HEK293T (cell line): ENCODE measurements at regions not wholly inside any gene's neighbourhood (a gene's known extent, or its start where the extent isn't known, plus 50 kb on each side); places are given as distances from the start of the nearest gene placed in this dataset.
"Not testable (repeated sequence)": the region's sequence is repeated elsewhere in the genome, so short reads cannot be mapped to it uniquely, and the experiment has no call there.

Experiments
- CTCF ChIA-PET: fragments of 350-600 bp; formaldehyde crosslinking; extraction: SDS; loops from one replicate; lab custom pipeline; 2021; ENCODE audit warnings: antibody characterized with exemption, inconsistent platforms; lab: Yijun Ruan, JAX
- POLR2A ChIA-PET: fragments of 350-600 bp; formaldehyde crosslinking; extraction: SDS; loops from one replicate; lab custom pipeline; 2020; ENCODE audit warnings: antibody characterized with exemption, inconsistent platforms; lab: Yijun Ruan, JAX
- DNase-seq: peaks from one replicate; pipeline ENCODE4 v3.0.0; 2012; ENCODE audit warnings: mixed read lengths; ENCODE audit errors: extremely low spot score
- ARNT ChIP-seq: fragments of 450-650 bp; IDR thresholded peaks from 2 replicates; pipeline ENCODE4 v1.6.1; 2017; ENCODE audit warnings: mild to moderate bottlenecking
- BHLHE40 ChIP-seq: fragments of 450-650 bp; IDR thresholded peaks from 2 replicates; pipeline ENCODE4 v1.6.1; 2016; ENCODE audit warnings: mild to moderate bottlenecking, moderate library complexity, borderline replicate concordance
- CTBP1 ChIP-seq: fragments of 450-650 bp; IDR thresholded peaks from 2 replicates; pipeline ENCODE4 v1.6.1; 2016; ENCODE audit warnings: borderline replicate concordance
- ELF4 ChIP-seq: fragments of 450-650 bp; IDR thresholded peaks from 2 replicates; pipeline ENCODE4 v1.6.1; 2017; ENCODE audit warnings: antibody characterized with exemption
- FOXA1 ChIP-seq: fragments of 450-650 bp; IDR thresholded peaks from 2 replicates; pipeline ENCODE4 v1.6.1; 2016; ENCODE audit warnings: mild to moderate bottlenecking
- FOXK2 ChIP-seq: fragments of 450-650 bp; IDR thresholded peaks from 2 replicates; pipeline ENCODE4 v1.6.1; 2016; ENCODE audit warnings: mild to moderate bottlenecking
- HDGF ChIP-seq: fragments of 450-650 bp; IDR thresholded peaks from 2 replicates; pipeline ENCODE4 v1.6.1; 2017; ENCODE audit warnings: antibody characterized with exemption, borderline replicate concordance
- L3MBTL2 ChIP-seq: fragments of 450-650 bp; conservative IDR thresholded peaks from 2 replicates; pipeline ENCODE4 v1.6.1; 2016; ENCODE audit warnings: mild to moderate bottlenecking
- LEF1 ChIP-seq: fragments of 450-650 bp; IDR thresholded peaks from 2 replicates; pipeline ENCODE4 v1.6.1; 2017; ENCODE audit warnings: mild to moderate bottlenecking, borderline replicate concordance
- NFRKB ChIP-seq: fragments of 450-650 bp; IDR thresholded peaks from 2 replicates; pipeline ENCODE4 v1.6.1; 2016; ENCODE audit warnings: mild to moderate bottlenecking, moderate library complexity
- SP1 ChIP-seq: fragments of 450-650 bp; IDR thresholded peaks from 2 replicates; pipeline ENCODE4 v1.6.1; 2017
- SUZ12 ChIP-seq: fragments of 450-650 bp; IDR thresholded peaks from 2 replicates; pipeline ENCODE4 v1.6.1; 2016; ENCODE audit warnings: mild to moderate bottlenecking
- TARDBP ChIP-seq: fragments of 450-650 bp; IDR thresholded peaks from 2 replicates; pipeline ENCODE4 v1.6.1; 2016
- ZNF384 ChIP-seq: fragments of 450-650 bp; IDR thresholded peaks from 2 replicates; pipeline ENCODE4 v1.6.1; 2016
- TF ChIP-seq, protein P1 (sequence below): fragments of 450-650 bp; IDR thresholded peaks from 2 replicates; pipeline ENCODE4 v1.6.1; 2016

GRCh38 chr6:158892266-158892665 lies 73.1 kb upstream of the EZR start:
- no peak for DNase-seq
- ChIA-PET CTCF (no interaction called here), POLR2A (no interaction called here)
- no peak for TF ChIP-seq CTBP1
- no peak for TF ChIP-seq SUZ12
- TF ChIP-seq, protein P1, sequence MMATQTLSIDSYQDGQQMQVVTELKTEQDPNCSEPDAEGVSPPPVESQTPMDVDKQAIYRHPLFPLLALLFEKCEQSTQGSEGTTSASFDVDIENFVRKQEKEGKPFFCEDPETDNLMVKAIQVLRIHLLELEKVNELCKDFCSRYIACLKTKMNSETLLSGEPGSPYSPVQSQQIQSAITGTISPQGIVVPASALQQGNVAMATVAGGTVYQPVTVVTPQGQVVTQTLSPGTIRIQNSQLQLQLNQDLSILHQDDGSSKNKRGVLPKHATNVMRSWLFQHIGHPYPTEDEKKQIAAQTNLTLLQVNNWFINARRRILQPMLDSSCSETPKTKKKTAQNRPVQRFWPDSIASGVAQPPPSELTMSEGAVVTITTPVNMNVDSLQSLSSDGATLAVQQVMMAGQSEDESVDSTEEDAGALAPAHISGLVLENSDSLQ, result no peak

DNA sequence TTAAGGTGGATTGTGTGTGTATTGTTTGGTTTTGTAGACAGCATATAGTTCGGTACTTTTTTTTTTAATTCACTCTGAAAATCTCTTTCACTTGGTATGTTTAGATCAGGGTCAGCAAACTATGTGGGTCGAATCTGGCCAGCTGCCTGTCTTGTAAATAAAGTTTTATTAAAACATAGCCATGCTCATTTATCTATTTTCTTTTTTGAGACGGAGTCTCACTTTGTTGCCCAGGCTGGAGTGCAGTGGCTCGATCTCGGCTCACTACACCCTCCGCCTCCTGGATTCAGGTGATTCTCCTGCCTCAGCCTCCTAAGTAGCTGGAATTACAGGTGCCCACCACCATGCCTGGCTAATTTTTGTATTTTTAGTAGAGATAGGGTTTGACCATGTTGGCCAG lies 72.4 kb upstream of the EZR start:
- DNase-seq, CTCF ChIA-PET: not testable (repeated sequence)
- POLR2A ChIA-PET, result interaction anchor here (0.7 kb wide), 1 partner anchor 116 kb away, joined by 3 read pairs; no protein-coding TSS in a partner anchor

DNA sequence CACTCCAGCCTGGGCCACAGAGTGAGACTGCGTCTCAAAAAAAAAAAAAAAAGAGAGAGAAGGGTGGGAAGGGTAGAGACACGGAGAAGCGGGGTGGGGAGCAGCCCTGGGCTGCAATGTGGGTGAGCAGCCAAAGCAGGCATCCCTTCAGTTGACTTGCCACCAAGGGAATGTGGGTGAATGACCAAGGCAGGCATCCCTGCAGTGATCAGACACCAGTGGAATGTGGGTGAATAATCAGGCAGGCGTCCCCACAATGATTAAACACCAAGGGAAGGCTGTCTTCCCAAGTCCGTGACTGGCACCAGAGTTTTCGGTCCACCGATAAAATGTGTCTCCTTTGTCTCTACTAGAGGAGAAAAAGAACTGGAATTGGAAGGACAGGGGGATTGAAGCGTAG lies 69.0 kb upstream of the EZR start:
- DNase-seq, CTCF ChIA-PET, POLR2A ChIA-PET: not testable (repeated sequence)

DNA sequence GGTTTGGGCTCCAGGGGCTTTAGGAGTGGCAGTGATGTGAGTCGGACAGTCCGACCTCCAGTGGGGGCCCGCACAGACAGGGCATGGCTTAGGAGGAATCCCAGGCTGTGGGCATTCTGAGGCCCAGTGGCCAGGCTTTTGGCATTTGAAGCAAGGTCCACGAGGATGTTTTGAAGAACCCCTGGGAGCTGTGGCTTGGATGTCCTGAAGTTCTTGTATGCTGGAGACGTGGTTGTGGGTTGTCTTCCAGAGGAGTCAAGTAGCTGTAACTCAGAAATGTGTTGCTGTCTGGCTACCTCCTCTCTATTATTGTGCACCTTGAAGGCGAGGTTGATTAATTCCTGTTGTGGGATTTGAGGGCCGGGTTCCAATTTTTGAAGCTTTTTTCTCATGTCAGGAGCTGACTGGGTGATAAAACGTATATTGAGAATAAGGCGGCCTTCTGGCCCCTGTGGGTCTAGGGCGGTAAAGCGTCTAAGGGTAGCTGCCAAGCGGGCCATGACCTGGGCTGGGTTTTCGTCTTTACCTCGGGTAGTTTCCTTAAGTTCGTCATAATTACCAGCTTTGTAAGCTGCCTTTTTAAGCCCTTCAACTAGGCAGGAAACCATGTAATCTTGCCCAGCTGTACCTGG lies 67.3 kb upstream of the EZR start:
- DNase-seq, CTCF ChIA-PET: not testable (repeated sequence)
- POLR2A ChIA-PET, result interaction anchor here (0.8 kb wide), 1 partner anchor 17 kb away, joined by 4 read pairs; no protein-coding TSS in a partner anchor

- DNase-seq, POLR2A ChIA-PET: not testable (repeated sequence)
- CTCF ChIA-PET, result interaction anchor here (0.7 kb wide), 1 partner anchor 313 kb away, joined by 9 read pairs; no protein-coding TSS in a partner anchor
These were observed 62.7 kb upstream of the EZR start for GRCh38 chr6:158881884-158882283.

- DNase-seq, POLR2A ChIA-PET, CTCF ChIA-PET: not testable (repeated sequence)
These were observed 62.1 kb upstream of the EZR start for GRCh38 chr6:158881276-158881675.

- TF ChIP-seq SP1 (no peak), L3MBTL2 (no peak), BHLHE40 (no peak), HDGF (no peak), SUZ12 (no peak), LEF1 (no peak)
- POLR2A ChIA-PET, result interaction anchor here (1.9 kb wide), 1 partner anchor 9 kb away, joined by 7 read pairs; no protein-coding TSS in a partner anchor
- CTCF ChIA-PET, result interaction anchor here (1.1 kb wide), 1 partner anchor 10 kb away, joined by 3 read pairs; no protein-coding TSS in a partner anchor
- no peak for DNase-seq
These were observed 60.0 kb upstream of the EZR start for GRCh38 chr6:158879180-158879579.

DNA sequence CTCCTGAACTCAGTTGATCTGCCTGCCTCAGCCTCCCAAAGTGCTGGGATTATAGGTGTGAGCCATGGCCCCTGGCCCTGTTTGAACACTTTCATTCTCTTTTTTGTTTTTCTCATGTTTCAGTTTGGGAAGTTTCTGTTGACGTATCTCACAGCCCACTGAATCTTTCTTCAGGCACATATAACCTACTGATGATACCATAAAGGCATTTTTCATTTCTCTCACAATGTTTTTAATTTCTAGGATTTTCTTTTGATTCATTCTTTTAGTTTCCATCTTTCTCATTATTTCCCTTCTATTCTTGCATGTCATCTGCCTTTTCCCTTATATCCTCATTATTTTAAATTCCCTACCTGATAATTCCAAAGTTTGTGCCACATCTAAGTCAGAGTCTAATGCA lies 58.5 kb upstream of the EZR start:
- ChIA-PET POLR2A (no interaction called here), CTCF (no interaction called here)
- TF ChIP-seq LEF1 (no peak), ZNF384 (no peak), NFRKB (no peak), FOXK2 (no peak)
- TF ChIP-seq, protein P1, result no peak
- DNase-seq, result no peak

- CTCF ChIA-PET, result no interaction called here
- POLR2A ChIA-PET, result no interaction called here
- no peak for TF ChIP-seq FOXK2
- no peak for TF ChIP-seq ARNT
- TF ChIP-seq SUZ12, result no peak
- no peak for TF ChIP-seq TARDBP
- TF ChIP-seq FOXA1, result no peak
- TF ChIP-seq ELF4, result no peak
- TF ChIP-seq ZNF384, result no peak
- TF ChIP-seq BHLHE40, result no peak
- no peak for TF ChIP-seq HDGF
- TF ChIP-seq, protein P1, result no peak
- no peak for TF ChIP-seq SP1
- TF ChIP-seq LEF1, result no peak
- no peak for TF ChIP-seq NFRKB
- TF ChIP-seq L3MBTL2, result no peak
- no peak for DNase-seq
These were observed 57.7 kb upstream of the EZR start for GRCh38 chr6:158876886-158877285.
